Prostate gland (tissue), 2 donors: ENCODE measurements at regions not wholly inside any gene's neighbourhood (a gene's known extent, or its start where the extent isn't known, plus 50 kb on each side); places are given as distances from the start of the nearest gene placed in this dataset.

Experiments used
- DNase-seq: peaks from one replicate; pipeline ENCODE4 v3.0.0-alpha.2; 2019; ENCODE audit warnings: low spot score
- H3K27ac ChIP-seq, 2 donors: fragments of 200-600 bp; sonication (generic); 2 replicates each; pipeline ENCODE4 v1.5.1; 2017 to 2019
- H3K27me3 ChIP-seq: fragments of 200-600 bp; sonication (generic); replicated peaks from 2 replicates; pipeline ENCODE4 v1.5.1; 2019; ENCODE audit not compliant: insufficient read depth
- H3K36me3 ChIP-seq, 2 donors: fragments of 200-600 bp; sonication (generic); 1 replicate in 1 of 2; 2 replicates in 1 of 2; pipeline versions ENCODE4 v1.5.1 to v1.8.1; 2017 to 2019
- H3K4me1 ChIP-seq: fragments of 200-600 bp; sonication (generic); replicated peaks from 2 replicates; pipeline ENCODE4 v1.5.1; 2019
- H3K4me3 ChIP-seq, 2 donors: fragments of 200-600 bp; sonication (generic); 2 replicates each; pipeline ENCODE4 v1.5.1; 2017 to 2019
- H3K9me3 ChIP-seq: fragments of 200-600 bp; sonication (generic); 2 replicates; pipeline ENCODE4 v1.5.1; 2017
- CTCF ChIP-seq, 4 experiments: fragments of 200-600 bp in 2 of 4; fragments of 450-650 bp in 2 of 4; sonication (generic) in 2 of 4; IDR thresholded peaks; 1 replicate in 3 of 4; 2 replicates in 1 of 4; pipeline ENCODE4 v1.5.1; 2016 to 2019; ENCODE audit warnings: antibody characterized with exemption in 4 of 4, mild to moderate bottlenecking in 2 of 4, moderate library complexity in 2 of 4
- POLR2A ChIP-seq: fragments of 450-650 bp; IDR thresholded peaks from one replicate; pipeline ENCODE4 v1.6.1; 2016; ENCODE audit warnings: antibody characterized with exemption, mild to moderate bottlenecking
- POLR2AphosphoS5 ChIP-seq: sonication (generic); formaldehyde crosslinking; IDR thresholded peaks from one replicate; pipeline ENCODE4 v1.6.1; 2017; ENCODE audit warnings: antibody characterized with exemption
- WGBS: methylation state at CpG from one replicate; pipeline ENCODE4 v1.1.5; 2018; 5-methylcytosine and 5-hydroxymethylcytosine counted together
- intact Hi-C: fragments of 100-400 bp; cut with DNase I; formaldehyde crosslinking; loops from one replicate; pipeline ENCODE4 v1.14.2; 2022

- Histone ChIP-seq H3K27ac (no peak overlapping the region), H3K4me1 (no peaks in the 10 kb centered on the region), H3K4me3 (no peak overlapping the region), H3K9me3 (no peaks in the 10 kb centered on the region), H3K27me3 (no peaks in the 10 kb centered on the region), H3K36me3 (no peaks in the 10 kb centered on the region)
- intact Hi-C loops: no loop called here
- no peak for DNase-seq
- TF ChIP-seq POLR2AphosphoS5 (no peak), CTCF (IDR thresholded peaks at IDR 0.05) (no peak), POLR2A (no peak)
These were observed 386.6 kb upstream of the CLINT1 start for GRCh38 chr5:158245513-158245912.

- TF ChIP-seq POLR2AphosphoS5 (no peak), CTCF (IDR thresholded peaks at IDR 0.05) (no peak), POLR2A (no peak)
- H3K27me3 ChIP-seq: no peaks in the 10 kb centered on the region
- no peak overlapping the region for H3K4me3 ChIP-seq
- no peak for DNase-seq
- no peaks in the 10 kb centered on the region for H3K4me1 ChIP-seq
- intact Hi-C loops: no loop called here
- WGBS: 83% methylated on average over 3 of the region's 3 CpGs
- H3K36me3 ChIP-seq: no peaks in the 10 kb centered on the region
- no peaks in the 10 kb centered on the region for H3K9me3 ChIP-seq
- H3K27ac ChIP-seq: no peak overlapping the region
These were observed 385.9 kb upstream of the CLINT1 start for GRCh38 chr5:158244882-158245281.

GRCh38 chr5:158236511-158237335 lies 377.8 kb upstream of the CLINT1 start:
- TF ChIP-seq CTCF (IDR thresholded peaks at IDR 0.05) (no peak), POLR2AphosphoS5 (no peak), POLR2A (no peak)
- intact Hi-C loops: no loop called here
- no peaks in the 10 kb centered on the region for H3K9me3 ChIP-seq
- no peaks in the 10 kb centered on the region for H3K4me1 ChIP-seq
- H3K36me3 ChIP-seq: no peaks in the 10 kb centered on the region
- 59% methylated on average over 3 of the region's 3 CpGs for WGBS
- no peak overlapping the region for H3K27ac ChIP-seq
- no peaks in the 10 kb centered on the region for H3K27me3 ChIP-seq
- H3K4me3 ChIP-seq: no peak overlapping the region
- no peak for DNase-seq

- H3K36me3 ChIP-seq: no peaks in the 10 kb centered on the region
- no peaks in the 10 kb centered on the region for H3K9me3 ChIP-seq
- no peaks in the 10 kb centered on the region for H3K27me3 ChIP-seq
- H3K4me3 ChIP-seq: no peak overlapping the region
- 85% methylated on average over 4 of the region's 4 CpGs for WGBS
- no peak overlapping the region for H3K27ac ChIP-seq
- intact Hi-C loops: no loop called here
- no peaks in the 10 kb centered on the region for H3K4me1 ChIP-seq
- no peak for TF ChIP-seq CTCF (IDR thresholded peaks at IDR 0.05)
- no peak for TF ChIP-seq POLR2AphosphoS5
- TF ChIP-seq POLR2A: no peak
- DNase-seq: no peak
These were observed 376.2 kb upstream of the CLINT1 start for GRCh38 chr5:158235159-158235547.
